NCI-H2171 (cell line): ENCODE measurements at regions not wholly inside any gene's neighbourhood (a gene's known extent, or its start where the extent isn't known, plus 50 kb on each side); places are given as distances from the start of the nearest gene placed in this dataset.
A peak's percentile ranks its signal among the peaks of the same experiment; 100 is the strongest.

Experiments
- DNase-seq: peaks from one replicate; lab custom pipeline; 2025; lab: John Stamatoyannopoulos, UW

- no peak for DNase-seq
Measured at GRCh38 chrX:43508694-43509093, 147.4 kb upstream of the MAOA start.

GRCh38 chrX:43510209-43510608 is 145.9 kb upstream of the MAOA start:
- DNase-seq = no peak

DNA sequence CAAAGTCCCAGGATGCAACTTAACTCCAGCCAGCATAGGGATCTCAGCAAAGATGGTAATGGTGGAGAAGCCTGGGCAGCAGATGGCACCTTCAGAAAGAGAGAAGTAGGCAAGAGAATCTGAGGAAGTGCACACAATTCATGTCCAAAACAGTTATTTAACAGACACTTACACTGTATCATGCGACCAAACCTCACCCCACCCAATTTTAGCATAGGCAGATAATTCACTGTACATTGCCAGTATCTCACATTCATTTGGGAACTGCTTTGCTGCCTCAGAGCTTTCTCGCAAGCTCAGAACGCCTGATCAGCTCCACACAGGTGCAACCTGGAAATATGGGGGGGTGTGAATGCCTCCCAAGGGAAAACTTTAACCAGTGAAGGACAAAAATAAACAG is 143.0 kb upstream of the MAOA start:
- DNase-seq = no peak

DNA sequence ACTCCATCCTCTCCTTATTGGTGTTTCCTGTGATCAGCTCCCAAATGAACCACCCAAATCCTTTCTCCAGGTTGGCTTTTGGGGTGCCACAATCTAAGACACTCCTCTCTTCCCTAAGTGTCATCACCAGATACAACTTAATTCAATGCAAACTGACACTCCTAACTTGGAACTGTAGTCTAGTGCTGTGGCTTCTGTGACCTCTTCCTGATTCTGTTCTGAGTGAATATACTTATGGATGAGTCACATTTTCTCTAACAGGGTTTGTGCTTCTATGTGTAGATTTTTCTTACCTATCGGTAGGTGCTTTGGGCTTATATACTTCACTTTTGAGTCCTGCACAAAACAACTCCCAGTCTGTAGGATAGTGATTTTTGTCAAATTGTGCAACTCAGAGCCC is 141.3 kb upstream of the MAOA start:
- no peak for DNase-seq

DNA sequence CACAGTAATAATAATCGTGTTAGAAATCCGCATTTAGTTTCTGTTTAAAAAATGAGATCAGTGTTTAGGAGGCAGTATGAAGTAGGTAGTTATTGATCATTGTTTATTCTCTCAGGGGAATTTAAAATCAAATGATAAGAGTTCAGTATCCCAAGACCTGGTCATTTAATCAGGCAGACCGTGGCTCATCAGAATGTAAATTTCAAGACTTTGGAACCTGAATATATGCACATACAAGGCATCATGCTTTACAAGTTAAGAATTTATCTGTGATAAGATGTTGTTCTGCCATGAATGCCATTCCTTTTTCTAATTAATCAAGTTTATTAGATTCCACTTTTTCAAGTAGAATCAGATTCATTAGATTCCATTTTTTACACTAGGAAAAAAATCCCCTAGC is 133.5 kb upstream of the MAOA start:
- DNase-seq = no peak

GRCh38 chrX:43525901-43526610 is 130.0 kb upstream of the MAOA start:
- DNase-seq = no peak

DNA sequence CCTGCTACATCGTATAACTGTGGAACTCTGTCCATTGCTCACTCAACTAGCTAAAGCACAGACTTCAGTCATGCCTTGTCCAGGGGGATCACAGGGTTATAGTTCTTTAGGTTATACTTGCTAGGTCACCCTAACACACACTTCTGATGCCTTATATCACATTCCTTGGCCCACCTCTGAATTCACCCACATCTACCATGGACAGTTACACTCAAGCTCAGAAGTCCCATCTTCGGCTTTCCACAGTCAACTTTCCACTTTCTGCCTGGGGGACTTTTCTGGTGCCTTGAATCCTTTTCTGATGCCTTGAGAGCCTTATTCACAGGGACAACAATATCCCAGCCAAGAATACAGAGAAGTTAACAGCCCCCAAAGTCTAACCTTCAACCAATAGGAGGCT is 129.2 kb upstream of the MAOA start:
- DNase-seq = no peak

- no peak for DNase-seq
Measured at GRCh38 chrX:43527801-43528200, 128.3 kb upstream of the MAOA start.

GRCh38 chrX:43530837-43531236 is 125.3 kb upstream of the MAOA start:
- DNase-seq = no peak

- no peak for DNase-seq
Measured at GRCh38 chrX:43540318-43540717, 115.8 kb upstream of the MAOA start.

- DNase-seq = no peak
Measured at GRCh38 chrX:43551590-43551989, 104.5 kb upstream of the MAOA start.

DNA sequence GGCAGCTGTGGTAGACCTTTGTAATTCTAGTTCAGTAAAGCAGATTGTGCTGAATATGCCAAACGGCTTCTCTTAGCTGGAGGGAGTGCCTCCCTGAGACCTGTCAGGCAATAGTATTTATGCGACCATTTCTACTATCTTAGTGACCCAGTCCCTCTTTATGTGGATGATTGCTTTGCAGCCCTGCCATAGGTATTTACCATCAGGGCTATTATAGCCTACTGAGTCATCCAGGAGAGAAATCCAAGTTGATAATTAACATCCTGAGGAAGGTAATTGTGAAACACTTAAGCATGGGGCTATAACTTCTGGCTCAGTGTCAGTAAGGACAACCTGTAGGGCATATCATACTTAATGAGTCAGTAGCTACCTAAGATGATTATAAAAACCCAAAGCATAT is 103.9 kb upstream of the MAOA start:
- DNase-seq = no peak

DNA sequence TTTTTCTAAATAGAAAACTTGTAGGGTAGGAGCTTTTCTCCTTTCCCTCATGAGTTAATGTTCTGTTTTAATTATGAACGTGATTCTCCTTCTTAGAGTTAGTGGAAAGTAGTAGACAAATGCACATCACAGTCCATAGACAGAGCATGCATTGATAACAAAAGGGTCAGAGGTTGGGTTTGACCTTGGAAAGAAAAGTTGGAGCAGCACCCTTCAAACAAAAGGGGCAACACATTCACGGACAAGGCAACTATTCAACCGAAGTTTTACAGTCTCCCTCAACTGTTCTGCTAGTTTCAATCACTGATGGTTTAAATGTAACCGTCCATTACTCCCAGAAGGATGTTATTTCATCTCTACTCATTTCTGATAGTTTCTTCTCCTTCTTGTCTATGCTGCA is 103.4 kb upstream of the MAOA start:
- no peak for DNase-seq

GRCh38 chrX:43553257-43553656 is 102.8 kb upstream of the MAOA start:
- DNase-seq = no peak

DNA sequence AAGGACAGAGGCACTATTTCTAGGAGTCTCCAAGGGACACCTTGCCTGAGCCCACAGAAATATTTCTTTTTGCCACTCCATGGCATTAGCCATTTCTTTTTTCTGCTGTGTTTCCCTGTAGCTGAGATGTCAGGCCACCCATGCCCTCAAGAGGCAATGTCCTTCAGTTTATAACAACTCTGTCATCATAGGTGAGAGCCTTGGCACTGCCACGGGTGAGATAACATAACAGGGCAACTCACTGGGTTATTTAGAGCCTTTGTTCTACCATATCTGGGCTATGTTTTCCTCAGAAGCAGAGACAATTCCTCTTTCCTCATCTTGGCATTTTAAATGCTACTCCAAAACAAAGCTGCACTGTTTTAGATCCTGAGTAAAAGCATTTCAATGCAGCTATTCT is 99.9 kb upstream of the MAOA start:
- no peak for DNase-seq

GRCh38 chrX:43557792-43558191 is 98.3 kb upstream of the MAOA start:
- DNase-seq = peak; percentile 5

- DNase-seq = no peak
Measured at GRCh38 chrX:43559644-43560043, 96.5 kb upstream of the MAOA start.

DNA sequence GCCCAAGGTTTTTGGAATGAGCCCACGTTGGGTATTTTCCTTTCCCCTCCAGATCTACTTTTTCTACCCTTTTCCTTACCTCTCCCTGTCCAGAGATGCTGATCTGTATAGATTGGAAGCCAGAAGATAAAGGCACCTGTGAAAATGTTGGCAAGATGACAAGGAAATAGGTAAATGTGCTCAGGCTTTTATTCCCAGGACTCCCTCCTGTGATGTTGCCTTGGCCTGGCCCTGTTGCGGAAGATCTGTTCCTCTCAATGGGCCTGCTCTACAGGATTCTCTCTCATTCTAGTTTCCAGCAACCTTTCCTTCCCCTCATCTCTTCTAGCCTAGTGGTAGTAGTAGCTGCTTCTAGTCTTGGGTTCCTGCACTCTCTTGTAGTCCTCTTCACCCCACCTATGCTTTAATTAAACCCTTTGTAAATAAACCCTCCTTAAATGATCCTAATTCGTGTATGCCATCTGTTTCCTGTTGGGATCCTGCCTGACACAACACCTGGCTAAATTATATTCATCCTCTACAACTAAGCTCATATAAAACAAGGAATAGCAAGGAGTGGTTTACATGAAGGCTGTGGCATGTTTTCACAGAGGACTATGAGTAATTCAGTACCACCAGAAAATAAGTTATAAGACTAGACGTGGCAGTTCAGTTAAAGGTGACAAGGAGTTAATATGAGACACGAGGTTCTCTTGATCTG is 95.7 kb upstream of the MAOA start:
- no peak for DNase-seq

DNA sequence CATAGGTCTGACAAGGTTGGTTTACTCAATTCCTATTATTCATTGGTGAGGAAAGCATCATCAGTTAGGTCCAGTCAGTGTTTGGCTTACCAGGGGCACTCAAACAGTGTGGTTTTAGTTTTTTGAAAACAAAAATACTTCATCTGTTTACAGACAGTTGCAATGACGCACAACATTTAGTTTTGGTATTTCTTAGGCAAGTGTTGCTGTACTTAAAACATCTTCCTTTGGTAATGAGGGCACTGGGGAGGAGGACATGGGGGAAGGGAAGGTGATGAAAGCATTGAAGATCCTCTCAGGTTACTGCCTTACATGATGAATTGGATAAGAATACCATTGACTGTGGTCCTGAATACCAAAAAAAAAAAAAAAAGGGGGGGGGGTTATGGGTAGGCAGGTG is 93.7 kb upstream of the MAOA start:
- no peak for DNase-seq

- DNase-seq = no peak
Measured at GRCh38 chrX:43564953-43565352, 91.1 kb upstream of the MAOA start.

- DNase-seq = no peak
Measured at GRCh38 chrX:43566170-43566569, 89.9 kb upstream of the MAOA start.

DNA sequence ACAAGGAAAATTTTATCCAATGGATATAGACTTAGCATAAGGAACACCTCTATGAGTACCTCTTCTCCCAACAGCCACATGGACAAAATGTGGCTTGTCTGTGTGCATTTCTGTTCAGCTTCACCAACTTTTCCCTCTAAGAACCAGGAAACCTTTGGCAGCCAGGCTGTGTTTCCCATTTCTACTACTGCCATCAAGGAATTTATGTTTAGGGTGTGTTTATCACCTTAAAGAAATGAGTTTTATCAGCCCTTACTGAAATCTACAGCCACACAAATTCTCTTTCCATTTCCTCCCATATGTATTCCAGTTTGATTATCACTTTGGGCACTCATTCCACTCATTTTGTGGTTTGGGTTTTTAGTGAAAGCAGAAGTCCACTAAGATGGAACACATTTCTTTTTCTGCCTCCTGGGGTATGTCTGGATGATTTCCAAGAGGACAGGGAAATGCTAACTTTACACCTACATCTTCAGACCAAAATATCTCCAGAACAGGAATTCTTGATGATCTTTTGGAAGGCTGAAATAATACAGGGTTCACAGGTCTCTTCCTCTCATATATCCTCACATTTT is 82.6 kb upstream of the MAOA start:
- no peak for DNase-seq

DNA sequence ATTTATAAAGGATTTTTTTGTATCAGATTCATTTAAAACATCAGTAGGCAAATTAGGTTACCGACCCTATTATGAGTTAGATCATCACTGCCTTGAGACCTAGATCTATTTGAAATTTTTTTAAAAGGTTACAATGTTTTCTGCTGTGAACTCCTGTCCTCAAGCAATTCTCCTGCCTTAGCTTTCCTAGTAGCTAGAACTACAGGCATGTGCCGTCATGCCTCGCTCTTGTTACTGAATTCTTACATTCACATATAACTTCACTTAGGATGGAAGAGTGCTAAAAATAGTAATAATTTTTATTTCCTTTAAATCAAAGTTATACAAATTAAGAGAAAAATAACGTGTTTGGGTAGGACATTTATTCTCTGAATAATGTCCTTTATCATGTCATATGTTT is 75.5 kb upstream of the MAOA start:
- no peak for DNase-seq

GRCh38 chrX:43581167-43581566 is 74.9 kb upstream of the MAOA start:
- DNase-seq = no peak
